Prostate gland (tissue), 2 donors: ENCODE measurements at regions not wholly inside any gene's neighbourhood (a gene's known extent, or its start where the extent isn't known, plus 50 kb on each side); places are given as distances from the start of the nearest gene placed in this dataset.
A peak's percentile ranks its signal among the peaks of the same experiment; 100 is the strongest.

Experiments
- DNase-seq: peaks from one replicate; pipeline ENCODE4 v3.0.0-alpha.2; 2019; ENCODE audit warnings: low spot score
- H3K27ac ChIP-seq, 2 donors: fragments of 200-600 bp; sonication (generic); 2 replicates each; pipeline ENCODE4 v1.5.1; 2017 to 2019
- H3K27me3 ChIP-seq: fragments of 200-600 bp; sonication (generic); replicated peaks from 2 replicates; pipeline ENCODE4 v1.5.1; 2019; ENCODE audit not compliant: insufficient read depth
- H3K36me3 ChIP-seq, 2 donors: fragments of 200-600 bp; sonication (generic); 1 replicate in 1 of 2; 2 replicates in 1 of 2; pipeline versions ENCODE4 v1.5.1 to v1.8.1; 2017 to 2019
- H3K4me1 ChIP-seq: fragments of 200-600 bp; sonication (generic); replicated peaks from 2 replicates; pipeline ENCODE4 v1.5.1; 2019
- H3K4me3 ChIP-seq, 2 donors: fragments of 200-600 bp; sonication (generic); 2 replicates each; pipeline ENCODE4 v1.5.1; 2017 to 2019
- H3K9me3 ChIP-seq: fragments of 200-600 bp; sonication (generic); 2 replicates; pipeline ENCODE4 v1.5.1; 2017
- POLR2A ChIP-seq: fragments of 450-650 bp; IDR thresholded peaks from one replicate; pipeline ENCODE4 v1.6.1; 2016; ENCODE audit warnings: antibody characterized with exemption, mild to moderate bottlenecking
- POLR2AphosphoS5 ChIP-seq: sonication (generic); formaldehyde crosslinking; IDR thresholded peaks from one replicate; pipeline ENCODE4 v1.6.1; 2017; ENCODE audit warnings: antibody characterized with exemption
- WGBS: methylation state at CpG from one replicate; pipeline ENCODE4 v1.1.5; 2018; 5-methylcytosine and 5-hydroxymethylcytosine counted together
- intact Hi-C: fragments of 100-400 bp; cut with DNase I; formaldehyde crosslinking; loops from one replicate; pipeline ENCODE4 v1.14.2; 2022
- TF ChIP-seq, protein P1 (sequence below), 4 experiments: fragments of 200-600 bp in 2 of 4; fragments of 450-650 bp in 2 of 4; sonication (generic) in 2 of 4; IDR thresholded peaks; 1 replicate in 3 of 4; 2 replicates in 1 of 4; pipeline ENCODE4 v1.5.1; 2016 to 2019; ENCODE audit warnings: antibody characterized with exemption in 4 of 4, mild to moderate bottlenecking in 2 of 4, moderate library complexity in 2 of 4

GRCh38 chr3:178246004-178246403 is 290.2 kb upstream of the KCNMB2 start:
- no peaks in the 10 kb centered on the region for H3K27me3 ChIP-seq
- intact Hi-C loops, result no loop called here
- no peaks in the 10 kb centered on the region for H3K36me3 ChIP-seq
- WGBS, result 92% methylated on average over 3 of the region's 3 CpGs
- DNase-seq, result no peak
- H3K4me3 ChIP-seq, result no peak overlapping the region
- H3K27ac ChIP-seq, result no peak overlapping the region
- TF ChIP-seq POLR2A (no peak), POLR2AphosphoS5 (no peak)
- TF ChIP-seq, protein P1, sequence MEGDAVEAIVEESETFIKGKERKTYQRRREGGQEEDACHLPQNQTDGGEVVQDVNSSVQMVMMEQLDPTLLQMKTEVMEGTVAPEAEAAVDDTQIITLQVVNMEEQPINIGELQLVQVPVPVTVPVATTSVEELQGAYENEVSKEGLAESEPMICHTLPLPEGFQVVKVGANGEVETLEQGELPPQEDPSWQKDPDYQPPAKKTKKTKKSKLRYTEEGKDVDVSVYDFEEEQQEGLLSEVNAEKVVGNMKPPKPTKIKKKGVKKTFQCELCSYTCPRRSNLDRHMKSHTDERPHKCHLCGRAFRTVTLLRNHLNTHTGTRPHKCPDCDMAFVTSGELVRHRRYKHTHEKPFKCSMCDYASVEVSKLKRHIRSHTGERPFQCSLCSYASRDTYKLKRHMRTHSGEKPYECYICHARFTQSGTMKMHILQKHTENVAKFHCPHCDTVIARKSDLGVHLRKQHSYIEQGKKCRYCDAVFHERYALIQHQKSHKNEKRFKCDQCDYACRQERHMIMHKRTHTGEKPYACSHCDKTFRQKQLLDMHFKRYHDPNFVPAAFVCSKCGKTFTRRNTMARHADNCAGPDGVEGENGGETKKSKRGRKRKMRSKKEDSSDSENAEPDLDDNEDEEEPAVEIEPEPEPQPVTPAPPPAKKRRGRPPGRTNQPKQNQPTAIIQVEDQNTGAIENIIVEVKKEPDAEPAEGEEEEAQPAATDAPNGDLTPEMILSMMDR (IDR thresholded peaks at IDR 0.05), result no peak
- no peaks in the 10 kb centered on the region for H3K4me1 ChIP-seq
- no peaks in the 10 kb centered on the region for H3K9me3 ChIP-seq

DNA sequence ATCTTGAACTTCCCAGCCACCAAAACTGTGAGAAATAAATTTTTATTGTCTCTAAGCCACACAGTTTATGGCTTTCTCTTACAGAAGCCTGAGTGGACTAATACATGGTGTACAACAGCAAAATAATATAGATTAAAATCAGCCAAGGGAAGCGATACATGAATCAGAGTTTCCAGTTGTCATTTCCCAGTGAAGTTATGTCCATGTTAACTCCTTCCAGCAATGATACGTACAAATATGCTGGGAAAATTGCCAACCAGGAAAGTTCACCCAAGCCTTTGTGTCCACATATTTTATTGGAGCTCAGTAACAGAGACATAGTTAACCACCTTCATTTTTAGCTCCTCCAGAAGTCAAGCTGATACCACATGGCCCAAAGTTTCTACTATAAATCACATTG is 280.9 kb upstream of the KCNMB2 start:
- no peaks in the 10 kb centered on the region for H3K36me3 ChIP-seq
- intact Hi-C loops, result no loop called here
- no peak overlapping the region for H3K27ac ChIP-seq
- no peak overlapping the region for H3K4me3 ChIP-seq
- no peaks in the 10 kb centered on the region for H3K27me3 ChIP-seq
- H3K4me1 ChIP-seq, result no peaks in the 10 kb centered on the region
- TF ChIP-seq, protein P1 (IDR thresholded peaks at IDR 0.05), result no peak
- peak; percentile 20 for TF ChIP-seq POLR2AphosphoS5
- no peaks in the 10 kb centered on the region for H3K9me3 ChIP-seq
- 26% methylated on average over 2 of the region's 2 CpGs for WGBS
- peak; percentile 17 for DNase-seq

DNA sequence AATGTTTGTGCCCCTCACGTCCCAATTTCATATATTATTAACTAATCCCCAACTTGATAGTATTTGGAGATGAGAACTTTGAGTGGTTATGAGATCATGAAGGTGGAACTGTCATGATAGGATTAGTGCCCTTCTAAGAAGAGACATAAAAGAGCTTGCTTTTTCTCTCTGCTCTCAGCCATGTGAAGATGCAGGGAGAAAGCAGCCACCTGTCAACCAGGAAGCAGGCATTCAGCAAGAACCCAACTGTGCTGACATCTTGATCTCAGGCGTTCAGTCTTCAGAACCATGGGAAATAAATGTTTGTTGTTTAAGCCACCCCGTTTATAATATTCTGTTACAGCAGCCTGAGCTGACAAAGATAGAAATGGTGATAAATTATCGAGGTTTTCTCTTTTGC is 278.7 kb upstream of the KCNMB2 start:
- no peaks in the 10 kb centered on the region for H3K36me3 ChIP-seq
- H3K27me3 ChIP-seq, result no peaks in the 10 kb centered on the region
- H3K4me1 ChIP-seq, result no peaks in the 10 kb centered on the region
- H3K4me3 ChIP-seq, result no peak overlapping the region
- TF ChIP-seq, protein P1 (IDR thresholded peaks at IDR 0.05), result no peak
- no peak for TF ChIP-seq POLR2A
- intact Hi-C loops, result no loop called here
- no peak for DNase-seq
- H3K9me3 ChIP-seq, result no peaks in the 10 kb centered on the region
- 95% methylated on average over 4 of the region's 4 CpGs for WGBS
- no peak overlapping the region for H3K27ac ChIP-seq

DNA sequence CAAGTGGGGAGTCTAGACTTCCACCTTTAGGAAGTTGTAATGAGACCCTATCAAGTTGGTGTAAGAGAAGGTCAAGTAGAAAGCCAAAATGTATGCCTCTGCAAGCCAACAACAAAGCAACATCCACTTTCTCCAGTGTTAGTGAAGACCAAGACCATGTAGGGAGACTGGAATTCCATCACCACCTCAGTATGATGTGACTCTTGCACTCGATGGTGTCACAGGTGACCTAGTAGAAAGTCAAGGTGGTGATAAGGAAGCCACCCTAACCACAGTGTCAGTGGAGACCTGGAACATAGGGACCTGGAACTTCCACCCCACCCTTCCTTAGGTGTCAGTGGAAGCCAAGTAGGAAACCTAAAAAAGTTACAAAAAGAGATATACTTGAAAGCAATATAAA is 278.1 kb upstream of the KCNMB2 start:
- 85% methylated on average over 1 of the region's 1 CpG for WGBS

DNA sequence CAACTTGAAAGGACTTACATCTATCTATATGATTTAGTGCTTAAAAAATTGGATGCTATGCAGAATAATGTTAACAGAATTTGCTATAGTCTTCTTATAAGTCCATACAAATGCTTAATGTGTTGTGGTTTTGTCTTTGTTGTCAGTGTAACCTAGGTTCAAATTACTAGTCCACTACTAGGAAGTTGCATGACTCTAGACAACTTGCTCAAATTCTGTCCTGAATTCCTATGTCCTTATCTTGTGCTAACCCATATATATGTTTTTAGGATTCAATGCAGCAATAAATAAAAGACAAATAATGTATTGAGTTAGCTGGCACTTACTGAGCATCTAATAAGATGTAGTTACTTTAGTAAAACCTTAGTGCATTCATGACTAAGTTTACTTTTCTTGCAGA is 276.5 kb upstream of the KCNMB2 start:
- H3K4me1 ChIP-seq, result no peaks in the 10 kb centered on the region
- H3K9me3 ChIP-seq, result no peaks in the 10 kb centered on the region
- no peaks in the 10 kb centered on the region for H3K36me3 ChIP-seq
- no peak overlapping the region for H3K4me3 ChIP-seq
- H3K27me3 ChIP-seq, result no peaks in the 10 kb centered on the region
- intact Hi-C loops, result no loop called here
- H3K27ac ChIP-seq, result no peak overlapping the region
- DNase-seq, result no peak
- TF ChIP-seq, protein P1 (IDR thresholded peaks at IDR 0.05), result no peak
- no peak for TF ChIP-seq POLR2A
- no peak for TF ChIP-seq POLR2AphosphoS5

More for the DNA sequence above, 278.1 kb upstream of the KCNMB2 start:
- intact Hi-C loops, result no loop called here
- Histone ChIP-seq H3K4me3 (no peak overlapping the region), H3K9me3 (no peaks in the 10 kb centered on the region), H3K27me3 (no peaks in the 10 kb centered on the region), H3K27ac (no peak overlapping the region), H3K36me3 (no peaks in the 10 kb centered on the region), H3K4me1 (no peaks in the 10 kb centered on the region)
- TF ChIP-seq POLR2A (no peak), POLR2AphosphoS5 (no peak)
- TF ChIP-seq, protein P1 (IDR thresholded peaks at IDR 0.05), result no peak
- no peak for DNase-seq
